ENCODE measurements at regions not wholly inside any gene's neighbourhood (a gene's known extent, or its start where the extent isn't known, plus 50 kb on each side); places are given as distances from the start of the nearest gene placed in this dataset.
"Not testable (repeated sequence)": the region's sequence is repeated elsewhere in the genome, so short reads cannot be mapped to it uniquely, and the experiment has no call there.

DNA sequence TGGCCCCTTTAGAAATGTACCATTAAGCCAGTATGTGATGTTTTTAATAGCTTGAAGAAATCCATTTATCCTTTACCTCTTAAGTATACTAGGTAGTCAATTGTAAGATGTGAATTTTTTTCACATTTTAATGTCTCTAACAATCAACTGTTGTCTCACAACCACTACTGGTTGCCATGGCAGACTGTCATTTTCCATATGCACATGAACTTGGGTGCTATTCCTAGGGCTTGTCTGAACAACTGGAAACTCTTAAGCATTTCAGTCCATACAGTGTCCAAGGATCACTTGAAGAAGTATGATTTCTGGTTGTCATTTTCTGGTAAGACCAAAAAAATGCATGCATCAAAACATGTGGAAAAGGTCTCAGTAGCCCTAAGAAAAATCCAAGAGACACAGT is 315.1 kb downstream of the HHIPL2 start:
- DNase-seq = no peak

DNA sequence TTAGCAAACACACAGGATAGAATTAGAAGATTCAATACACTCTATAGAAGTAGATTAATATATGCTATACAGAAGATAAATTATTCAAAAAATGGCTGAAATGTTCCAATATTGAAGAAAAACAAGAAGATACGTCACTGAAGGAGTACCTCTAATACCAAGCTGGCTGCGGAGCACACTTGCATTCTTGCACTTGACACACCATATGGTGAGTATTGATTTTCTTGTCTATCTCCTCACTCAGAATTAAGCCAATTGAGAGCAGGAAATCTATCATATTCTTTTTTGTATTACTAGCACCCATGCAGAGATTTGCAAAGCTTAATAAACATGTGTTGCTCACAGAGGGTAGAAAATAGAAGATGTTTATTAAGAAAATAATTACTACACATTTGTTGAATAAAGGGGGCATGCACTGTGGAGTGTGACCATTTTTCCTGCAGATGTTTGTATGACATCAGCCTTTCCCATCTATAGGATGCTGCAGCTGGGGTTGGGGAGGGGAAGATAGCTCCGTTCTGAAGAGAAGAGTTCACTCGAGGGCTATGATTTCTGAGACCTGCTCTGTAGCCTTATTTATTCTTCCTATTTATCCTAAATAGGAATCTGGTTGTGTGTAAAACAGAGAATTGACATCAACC is 318.1 kb downstream of the HHIPL2 start:
- DNase-seq = no peak

DNA sequence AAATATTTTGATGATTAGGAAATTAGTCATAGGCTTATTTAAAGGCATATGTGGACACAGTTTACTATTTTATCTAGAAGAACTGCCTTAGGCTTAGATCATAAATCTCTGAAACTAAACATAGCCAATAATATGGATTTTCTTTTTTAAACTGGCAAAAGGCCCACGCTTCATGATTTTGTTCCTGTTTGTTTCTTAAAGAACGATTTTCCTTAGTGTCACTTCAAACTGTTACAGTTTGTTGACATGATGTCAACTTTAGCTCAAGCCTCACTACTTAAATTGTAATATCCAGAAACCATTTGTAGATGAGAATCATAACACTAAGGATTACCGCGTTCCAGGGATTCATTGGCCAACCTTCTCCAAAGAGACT is 322.6 kb downstream of the HHIPL2 start:
- DNase-seq = no peak

DNA sequence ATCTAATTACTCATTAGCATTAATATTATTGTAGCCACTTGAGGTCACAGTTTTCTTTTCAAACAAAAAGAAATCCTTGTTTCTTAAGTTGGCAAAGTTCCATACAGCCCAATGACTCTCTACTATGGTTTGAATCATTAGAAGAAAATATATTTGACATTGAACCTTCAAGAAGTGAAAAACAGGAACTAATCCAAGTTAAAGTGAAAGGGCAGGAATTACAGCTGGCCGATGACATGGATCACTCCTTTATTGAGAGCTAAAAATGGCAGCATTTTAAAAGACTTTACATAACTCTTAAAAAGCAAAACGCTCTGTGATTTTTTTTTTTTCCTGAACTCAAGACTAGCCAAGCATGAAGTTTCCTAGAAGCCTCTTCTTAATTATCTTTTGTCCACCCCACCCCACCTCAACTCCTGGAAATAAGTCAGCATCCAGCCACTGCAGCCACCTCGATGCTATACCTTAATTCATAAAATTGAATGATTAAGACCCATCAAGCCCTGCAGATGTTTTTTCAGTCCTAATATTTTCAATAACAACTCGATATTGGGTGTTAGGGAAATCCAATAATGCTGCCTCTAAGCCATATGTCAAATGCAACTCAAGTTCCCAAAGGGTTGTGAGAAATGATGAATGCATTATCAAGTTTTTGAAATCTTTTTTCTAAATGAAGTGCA is 323.1 kb downstream of the HHIPL2 start:
- no peak for DNase-seq

DNA sequence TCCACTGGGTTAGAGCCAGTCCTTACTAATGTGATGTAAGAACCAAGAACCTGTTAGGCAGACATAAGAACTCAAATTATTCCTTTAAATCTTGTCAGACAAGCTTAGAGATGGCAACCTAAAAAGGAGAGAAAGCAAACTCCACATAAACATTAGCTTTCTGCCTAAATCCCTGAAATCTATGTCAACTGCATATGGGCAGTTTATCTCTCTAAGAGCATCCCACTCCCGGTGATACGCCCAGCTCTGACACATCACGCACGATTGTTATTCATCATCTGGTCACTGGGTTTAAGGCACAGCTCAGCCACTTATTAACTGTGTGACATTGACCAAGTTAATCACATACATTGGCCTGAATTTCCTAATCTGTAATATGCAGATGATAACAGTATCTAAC is 323.7 kb downstream of the HHIPL2 start:
- no peak for DNase-seq

DNA sequence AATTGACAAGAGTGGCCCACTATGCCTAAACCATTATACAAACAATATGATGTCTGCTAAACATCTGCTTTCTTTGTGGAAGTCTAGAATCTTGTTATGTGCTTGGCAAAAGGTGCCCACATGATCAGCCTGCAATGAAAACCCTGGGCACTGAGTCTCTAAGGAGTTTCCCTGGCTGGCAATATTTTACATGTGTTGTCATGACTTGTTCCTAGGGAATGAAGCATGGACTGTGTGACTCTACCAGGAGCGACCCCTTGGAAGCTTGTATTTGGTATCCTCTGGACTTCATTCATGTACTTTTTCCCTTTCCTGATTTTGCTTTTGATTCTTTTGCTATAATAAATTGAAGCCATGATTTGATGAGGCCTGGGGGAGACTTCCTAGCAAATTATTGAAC is 324.9 kb downstream of the HHIPL2 start:
- no peak for DNase-seq

DNA sequence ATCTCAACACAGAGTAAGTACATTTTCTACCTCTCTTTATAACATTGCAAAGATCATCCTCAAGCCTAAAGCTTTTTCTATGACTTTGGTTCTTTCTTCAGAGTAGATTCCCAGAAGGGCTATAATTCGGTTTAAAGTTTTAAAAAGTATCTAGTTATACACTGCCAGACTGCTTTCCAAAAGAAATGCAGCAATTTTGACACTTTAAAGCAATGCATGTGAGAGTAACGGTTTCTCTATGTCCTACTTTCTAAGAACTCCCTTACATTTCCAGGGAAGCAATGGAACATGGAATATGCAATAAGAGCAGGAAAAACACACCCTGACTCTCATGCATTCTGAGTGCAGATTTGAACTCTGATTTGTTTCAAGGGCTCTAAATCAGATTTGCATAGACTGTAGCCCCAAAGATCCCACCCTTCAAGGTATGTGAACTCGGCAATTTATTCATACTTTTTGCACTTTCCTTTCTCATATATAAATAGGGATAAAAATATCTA is 331.6 kb downstream of the HHIPL2 start:
- DNase-seq = no peak

DNA sequence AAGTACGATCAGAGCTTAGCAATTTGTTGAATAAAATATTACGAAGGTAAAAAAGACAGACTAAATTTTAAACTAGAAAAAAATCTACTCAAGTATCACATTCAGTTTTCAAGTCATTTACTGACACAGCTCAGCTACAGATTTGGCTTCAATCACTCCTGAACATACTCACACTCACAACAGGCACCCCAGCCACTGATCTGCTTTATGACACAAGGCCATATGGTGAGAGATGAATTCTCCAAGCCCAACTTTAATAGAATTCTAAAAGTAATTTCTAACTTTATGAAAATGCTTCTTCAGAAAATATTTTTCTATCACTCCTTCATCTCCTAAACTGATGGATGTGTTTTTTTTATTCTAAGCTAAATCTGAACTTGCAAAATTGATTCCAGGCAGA is 337.1 kb downstream of the HHIPL2 start:
- DNase-seq = no peak

DNA sequence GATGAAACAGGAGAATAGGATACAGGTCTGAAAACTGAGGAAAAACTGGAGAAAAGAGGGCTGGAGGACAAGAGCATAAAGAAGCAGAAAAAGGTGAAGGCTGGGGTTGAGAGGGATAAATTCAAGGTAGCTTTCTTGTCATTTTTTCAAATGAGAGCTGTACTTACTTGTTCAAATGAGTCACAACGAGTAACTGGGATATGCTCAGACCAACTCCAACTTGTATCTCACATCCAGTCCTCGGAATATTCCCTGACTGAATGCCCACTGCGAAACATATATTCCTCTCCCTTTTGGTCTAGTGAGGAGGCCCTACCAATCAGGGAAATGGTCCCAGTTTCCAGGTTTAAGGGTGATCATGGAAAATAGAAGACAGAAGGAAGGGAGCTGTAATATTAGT is 343.4 kb downstream of the HHIPL2 start:
- DNase-seq = no peak

DNA sequence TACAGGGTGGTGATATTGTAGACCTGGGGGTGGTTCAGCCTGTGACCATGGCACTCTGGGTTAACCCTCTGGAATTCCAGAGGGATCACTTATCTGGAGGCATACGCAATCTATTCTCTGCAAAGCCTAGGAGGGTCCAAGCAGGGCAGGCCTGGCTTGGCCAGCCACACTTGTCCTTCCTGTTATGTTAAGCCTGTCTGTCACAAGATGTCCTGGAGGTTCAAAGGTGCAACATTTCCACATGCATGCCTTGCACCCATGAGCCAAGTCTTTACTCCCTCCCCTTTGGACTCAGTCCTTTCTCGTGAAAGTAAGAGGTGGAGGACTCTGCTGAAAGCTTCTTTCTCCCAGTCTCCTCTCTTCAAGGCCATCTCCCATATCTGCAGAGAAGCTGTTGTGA is 345.1 kb downstream of the HHIPL2 start:
- DNase-seq = no peak

DNA sequence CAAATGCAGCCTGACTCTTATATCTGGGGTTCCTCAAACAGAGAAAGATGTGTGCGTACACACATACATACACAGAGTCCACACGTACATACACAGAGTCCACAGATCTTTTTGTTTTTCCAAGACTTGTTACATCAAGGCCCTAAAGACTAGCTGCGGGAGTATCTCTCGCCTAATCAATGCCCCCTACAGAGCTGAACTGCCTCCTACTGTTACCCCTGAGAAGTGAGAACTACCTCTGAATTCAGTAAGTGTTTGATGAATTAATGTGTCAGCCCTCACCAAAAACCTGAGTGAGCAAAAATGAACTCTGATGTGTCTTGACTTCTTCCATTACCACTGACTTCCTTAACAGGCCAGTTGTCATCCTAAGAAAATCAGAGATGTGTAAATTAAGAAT is 351.2 kb downstream of the HHIPL2 start:
- no peak for DNase-seq

DNA sequence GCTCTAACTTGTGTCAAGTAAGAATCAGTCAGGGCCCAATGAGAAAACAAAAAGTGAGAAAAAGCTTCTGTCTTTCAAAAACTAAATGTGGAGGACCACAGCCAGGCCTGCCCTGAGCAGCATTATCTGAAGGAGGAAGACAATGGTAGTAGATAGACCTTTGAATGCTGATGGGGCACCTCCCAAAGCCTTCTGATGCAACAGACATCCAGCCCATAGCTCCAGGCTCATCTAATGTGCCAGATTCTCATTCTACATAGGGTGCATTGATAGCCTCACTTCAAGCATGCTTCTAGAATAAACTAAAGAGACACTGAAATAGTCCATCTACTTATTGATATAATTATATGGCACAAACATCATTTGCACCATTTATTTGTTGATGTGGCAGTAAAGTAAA is 351.6 kb downstream of the HHIPL2 start:
- no peak for DNase-seq

DNA sequence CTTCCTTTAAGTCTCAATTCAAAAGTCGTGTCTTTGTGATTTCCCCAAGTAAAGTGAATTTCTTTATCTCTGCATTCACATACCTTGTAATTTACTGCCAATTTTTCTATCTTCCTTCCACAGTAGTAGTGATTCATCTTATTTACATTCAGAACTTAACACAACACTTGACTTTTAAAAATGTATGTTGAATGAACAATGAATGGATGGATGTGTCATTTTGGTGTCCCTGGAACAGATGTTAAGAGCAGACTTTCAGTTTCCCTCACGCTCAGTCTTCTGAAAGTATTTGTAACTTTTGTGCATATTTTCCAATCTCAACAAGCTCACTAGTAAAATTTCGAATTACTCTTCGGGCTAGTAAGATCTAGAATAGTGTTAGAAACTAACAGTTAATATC is 352.0 kb downstream of the HHIPL2 start:
- no peak for DNase-seq

DNA sequence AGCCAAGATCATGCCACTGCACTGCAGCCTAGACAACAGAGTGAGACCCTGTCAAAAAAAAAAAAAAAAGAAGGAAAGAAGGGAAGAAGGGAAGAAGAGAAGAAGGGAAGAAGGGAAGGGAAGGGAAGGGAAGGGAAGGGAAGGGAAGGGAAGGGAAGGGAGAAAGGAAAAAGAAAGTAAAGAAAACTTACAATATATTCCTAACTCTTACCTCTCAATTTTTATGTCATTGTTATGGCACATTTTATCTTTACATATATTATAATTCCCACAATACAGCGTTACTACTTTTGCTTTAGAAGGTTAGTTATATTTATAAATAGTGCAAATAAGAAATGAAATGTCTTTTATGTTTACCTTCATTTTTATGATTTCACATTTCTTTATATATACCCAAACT is 358.7 kb downstream of the HHIPL2 start:
- no peak for DNase-seq

DNA sequence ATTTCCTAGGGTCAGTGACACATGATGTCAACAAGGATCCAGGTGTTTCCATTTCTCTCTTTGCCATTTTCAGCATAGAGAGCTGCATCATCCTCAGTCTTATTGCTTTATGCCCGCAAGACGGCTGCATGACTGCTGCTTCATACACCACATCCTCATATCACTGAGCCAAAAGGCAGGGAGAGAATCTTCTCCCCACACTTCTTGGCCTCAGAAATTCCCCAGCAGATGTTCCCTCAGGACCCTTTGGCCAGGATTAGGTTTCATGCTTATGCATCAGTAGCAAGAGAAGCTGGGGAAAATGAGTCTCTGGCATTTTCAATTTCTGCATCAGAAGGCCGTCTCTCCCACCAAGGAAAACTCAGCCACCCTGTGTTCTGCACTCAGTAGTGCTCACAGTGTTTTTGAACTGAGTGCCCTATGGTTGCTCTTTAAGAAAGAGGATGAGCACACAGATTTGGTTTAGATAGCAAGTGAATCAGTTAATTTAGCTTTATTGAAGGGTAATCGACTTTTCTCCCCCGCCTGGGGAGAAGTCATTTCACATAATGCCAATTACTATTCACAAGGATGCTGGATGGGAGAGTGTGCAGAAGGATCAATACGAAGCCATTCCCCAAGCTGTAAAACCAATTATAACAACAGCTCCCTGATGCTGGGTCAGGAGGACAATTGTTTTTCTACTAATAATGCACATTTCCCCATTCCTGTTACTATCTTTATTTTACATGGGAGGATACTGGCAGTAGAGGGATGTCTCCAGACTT is 360.2 kb downstream of the HHIPL2 start:
- no peak for DNase-seq

DNA sequence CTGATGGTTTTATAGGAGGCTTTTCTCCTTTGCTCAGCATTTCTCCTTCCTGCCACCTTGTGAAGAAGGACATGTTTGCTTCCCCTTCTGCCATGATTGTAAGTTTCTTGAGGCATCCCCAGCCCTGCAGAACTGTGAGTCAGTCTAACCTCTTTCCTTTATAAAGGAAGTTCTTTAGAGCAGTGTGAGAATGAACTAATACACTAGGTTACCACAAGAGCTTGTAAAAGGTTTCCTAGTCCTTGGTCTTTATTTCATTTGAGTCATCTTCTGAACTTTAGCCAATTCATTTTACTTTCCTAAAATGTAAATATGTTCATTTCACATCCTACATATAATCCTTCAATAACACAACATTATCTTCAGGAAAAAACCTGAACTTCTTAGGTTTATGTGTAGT is 365.3 kb downstream of the HHIPL2 start:
- DNase-seq = no peak

DNA sequence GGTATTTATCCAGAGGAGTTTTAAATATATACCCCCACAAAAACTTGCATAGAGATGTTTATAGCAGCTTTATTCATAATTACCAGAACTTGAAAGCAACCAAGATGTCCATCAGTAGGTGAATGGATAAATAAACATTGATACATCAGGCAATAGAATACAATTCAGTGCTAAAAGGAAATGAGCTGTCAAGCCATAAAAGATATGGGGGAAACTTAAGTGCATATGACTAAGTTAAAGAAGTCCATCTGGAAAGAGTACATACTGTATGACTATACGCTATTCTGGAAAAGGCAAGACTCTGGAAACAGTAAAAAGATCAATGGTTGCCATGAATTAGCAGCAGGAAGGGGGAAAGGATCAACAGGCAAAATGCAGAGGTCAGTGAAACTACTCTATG is 366.7 kb downstream of the HHIPL2 start:
- no peak for DNase-seq

DNA sequence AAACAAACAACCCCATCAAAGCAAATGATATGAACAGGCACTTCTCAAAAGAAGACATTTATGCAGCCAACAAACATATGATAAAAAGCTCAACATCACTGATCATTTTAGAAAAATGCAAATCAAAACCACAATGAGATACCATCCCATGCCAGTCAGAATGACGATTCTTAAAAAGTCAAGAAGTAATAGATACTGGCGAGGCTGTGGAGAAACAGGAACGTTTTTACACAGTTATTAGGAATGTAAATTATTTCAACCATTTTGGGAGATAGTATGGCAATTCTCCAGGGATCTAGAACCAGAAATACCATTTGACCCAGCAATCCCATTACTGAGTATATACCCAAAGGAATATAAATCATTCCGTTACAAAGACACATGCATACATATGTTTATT is 370.4 kb downstream of the HHIPL2 start:
- not testable (repeated sequence) for DNase-seq

DNA sequence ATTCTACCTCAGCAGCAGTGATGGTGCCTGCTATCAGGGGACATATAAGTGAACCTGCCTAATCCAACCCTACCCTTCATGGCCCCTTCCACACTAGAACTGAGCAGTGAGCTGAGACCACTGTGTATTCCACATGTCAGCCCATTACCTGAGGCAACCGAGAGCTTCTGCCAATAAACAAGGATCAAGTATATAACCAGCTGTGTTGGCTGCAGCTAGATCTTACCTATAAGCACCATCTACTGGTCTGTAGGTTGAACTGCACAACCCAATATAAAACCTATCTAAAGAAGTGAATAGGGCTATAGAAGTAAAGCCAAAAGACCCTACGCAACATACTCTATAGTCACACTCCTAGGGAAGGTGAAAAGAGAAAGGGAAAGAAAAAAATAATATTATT is 376.9 kb downstream of the HHIPL2 start:
- DNase-seq = no peak

DNA sequence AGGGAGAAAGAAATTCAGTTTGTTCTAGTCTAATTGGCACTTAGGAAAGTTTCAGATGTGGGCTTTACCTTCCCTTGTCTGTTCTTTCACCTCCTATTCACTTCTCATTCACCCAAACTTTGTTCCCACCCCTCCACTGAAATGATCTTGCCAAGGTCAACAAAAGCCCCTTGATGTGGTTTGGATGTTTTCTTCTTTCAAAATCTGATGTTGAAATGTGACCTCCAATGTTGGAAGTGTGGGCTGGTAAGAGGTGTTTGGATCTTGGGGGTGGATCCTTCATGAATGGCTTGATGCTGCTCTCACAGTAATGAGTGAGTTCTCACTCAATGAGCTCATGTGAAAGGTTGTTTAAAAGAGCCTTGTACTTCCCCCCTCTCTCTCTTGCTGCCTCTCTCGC is 379.3 kb downstream of the HHIPL2 start:
- no peak for DNase-seq

DNA sequence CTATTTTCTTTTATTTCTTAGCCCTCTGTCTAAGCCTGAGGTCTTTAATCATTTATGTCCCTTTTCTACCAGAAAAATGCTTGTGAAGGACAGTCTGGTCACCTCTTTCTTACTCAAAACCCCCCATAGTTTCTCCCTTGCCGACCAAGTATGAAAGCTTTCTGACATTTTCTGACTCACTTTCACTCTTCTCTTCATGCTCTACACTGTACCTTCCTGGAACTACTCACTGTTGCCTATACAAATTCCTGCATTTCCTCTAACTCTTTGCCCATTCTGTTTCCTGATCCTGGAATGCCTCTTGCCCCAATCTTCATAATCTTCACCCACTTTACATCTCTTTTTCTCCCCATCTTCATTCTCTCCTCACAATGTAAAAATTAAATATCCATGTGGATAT is 380.0 kb downstream of the HHIPL2 start:
- DNase-seq = no peak

DNA sequence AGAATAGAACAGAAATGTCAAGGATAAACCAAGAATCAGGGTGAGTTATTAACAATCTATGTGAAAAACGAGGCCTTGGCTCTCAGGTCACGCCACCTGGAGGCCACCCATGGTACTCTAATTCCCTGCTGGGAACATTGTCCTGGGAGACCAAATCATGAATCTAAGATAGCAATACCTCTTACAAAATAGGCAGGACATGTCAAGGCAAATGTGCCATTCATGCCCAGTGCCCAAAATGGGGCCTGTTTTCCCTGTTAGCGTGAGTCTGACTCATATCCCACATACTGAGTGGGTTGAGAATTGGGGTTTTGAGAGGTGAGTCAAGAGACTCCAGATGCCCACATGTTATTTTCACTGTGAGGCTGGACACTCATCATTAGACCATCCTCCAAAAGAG is 380.8 kb downstream of the HHIPL2 start:
- DNase-seq = no peak

DNA sequence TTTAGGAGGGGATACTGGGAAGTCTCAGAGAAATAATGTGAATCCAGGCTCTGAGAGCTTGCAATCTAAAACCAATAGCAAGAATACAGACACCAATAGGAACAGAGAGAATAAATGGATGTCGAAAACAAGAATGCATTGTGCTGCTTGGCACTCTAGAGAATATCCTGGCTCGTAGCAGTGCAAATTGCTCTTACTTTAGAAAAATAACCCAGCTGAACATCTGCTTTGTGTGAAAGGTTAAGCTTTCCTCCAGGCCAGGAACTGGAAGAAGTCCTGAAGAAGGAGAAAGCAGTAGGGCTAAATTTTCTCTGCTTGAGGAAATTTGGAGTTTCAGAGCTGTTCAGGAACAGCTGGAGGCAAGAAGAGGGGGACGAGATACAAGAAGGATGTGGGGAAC is 382.3 kb downstream of the HHIPL2 start:
- DNase-seq = no peak

DNA sequence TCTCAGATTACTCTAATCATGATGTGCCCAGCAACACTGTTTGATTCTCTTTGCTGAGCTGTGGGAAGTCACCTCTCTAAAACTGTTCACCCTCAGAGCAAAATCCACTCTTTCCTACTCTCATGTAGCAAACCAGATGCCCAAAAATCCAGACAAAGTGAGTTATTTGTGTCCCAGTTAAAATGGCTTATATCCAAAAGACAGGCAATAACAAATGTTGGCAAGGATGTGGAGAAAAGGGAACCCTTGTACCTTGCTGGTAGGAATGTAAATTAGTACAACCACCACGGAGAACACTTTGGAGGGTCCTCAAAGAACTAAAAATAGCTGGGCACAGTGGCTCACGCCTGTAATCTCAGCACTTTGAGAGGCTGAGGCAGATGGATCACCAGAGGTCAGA is 384.0 kb downstream of the HHIPL2 start:
- DNase-seq = no peak
